ENCODE measurements at regions not wholly inside any gene's neighbourhood (a gene's known extent, or its start where the extent isn't known, plus 50 kb on each side); places are given as distances from the start of the nearest gene placed in this dataset.

DNA sequence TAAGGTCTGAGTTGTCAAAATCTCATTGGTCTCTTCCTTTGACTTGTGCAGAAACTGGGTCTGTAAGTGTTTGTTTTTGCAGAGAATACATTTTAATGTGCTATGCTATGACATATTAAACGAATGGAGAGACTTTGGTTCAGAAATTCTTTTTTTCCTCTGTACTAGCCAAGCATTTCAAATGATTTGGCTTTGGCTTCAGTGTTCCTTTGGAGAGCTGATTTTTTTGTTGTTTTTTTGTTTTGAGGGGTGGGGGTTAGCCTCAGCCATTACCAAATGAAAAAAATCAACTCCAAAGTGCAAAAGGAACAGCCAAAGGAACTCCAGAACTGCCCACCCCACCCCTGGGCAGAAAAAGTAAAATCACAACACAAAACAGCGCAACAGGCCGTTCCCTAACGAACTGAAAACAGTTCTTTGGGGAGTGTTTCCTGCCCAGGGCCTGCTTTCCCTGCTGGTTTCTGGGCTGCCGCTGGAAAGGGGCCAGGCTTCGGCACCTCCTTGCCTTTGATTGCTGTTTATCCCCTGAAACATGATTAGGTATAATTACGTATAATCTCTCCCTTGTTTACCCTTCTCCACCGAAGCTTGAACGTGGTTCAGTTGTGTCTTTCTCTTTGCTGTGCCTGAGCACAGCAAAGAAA, 57.6 kb upstream of the NEO1 start:
- Histone ChIP-seq H4K20me1 (ENCODE audit: control insufficient read depth, insufficient read depth, insufficient read length) (no peaks in the 10 kb centered on the region), H3K9ac (ENCODE audit: extremely low read depth, insufficient read length, low read length) (no peak overlapping the region), H3K18ac (ENCODE audit: insufficient read length, low read depth, low read length) (no peak overlapping the region), H2BK120ac (ENCODE audit: low read depth, low read length, poor library complexity, severe bottlenecking) (no peak overlapping the region), H4K91ac (ENCODE audit: insufficient read length, low read depth, low read length) (no peak overlapping the region), H2AFZ (ENCODE audit: low read length) (no peak overlapping the region), H3K23me2 (ENCODE audit: insufficient read length, low read depth, low read length, poor library complexity, severe bottlenecking) (no peaks in the 10 kb centered on the region), H2AK5ac (ENCODE audit: insufficient read length, low read length) (no peak overlapping the region), H3T11ph (ENCODE audit: low read length) (no peak overlapping the region), H3K27me3 (ENCODE audit: insufficient read depth, low read length) (no peaks in the 10 kb centered on the region), H2BK20ac (ENCODE audit: low read depth, low read length, poor library complexity, severe bottlenecking) (no peak overlapping the region), H3K14ac (ENCODE audit: insufficient read depth, low read length) (no peak overlapping the region), H2BK12ac (ENCODE audit: insufficient read length, low read depth, low read length) (no peak overlapping the region), H3K56ac (ENCODE audit: insufficient read length, low read depth, low read length) (no peak overlapping the region), H3K9me3 (ENCODE audit: control insufficient read depth, low read depth, low read length) (no peaks in the 10 kb centered on the region), H3K23ac (ENCODE audit: insufficient read length, low read depth, low read length) (no peak overlapping the region), H3K79me2 (ENCODE audit: insufficient read depth, low read length) (no peaks in the 10 kb centered on the region), H4K5ac (ENCODE audit: insufficient read length, low read depth, low read length) (no peak overlapping the region), H3K27ac (ENCODE audit: insufficient read length, low read depth, low read length) (no peak overlapping the region), H3K79me1 (ENCODE audit: insufficient read depth, low read depth, low read length, poor library complexity, severe bottlenecking) (no peaks in the 10 kb centered on the region), H2BK5ac (ENCODE audit: insufficient read length, low read length) (no peak overlapping the region), H4K8ac (replicated peaks; ENCODE audit: insufficient read length, low read depth, low read length) (no peak overlapping the region), H3K4ac (ENCODE audit: low read depth, low read length) (no peak overlapping the region), H3K4me2 (ENCODE audit: insufficient read depth, insufficient read length, low read length) (no peak overlapping the region), H2BK15ac (ENCODE audit: low read depth, low read length) (no peak overlapping the region), H3K4me1 (ENCODE audit: insufficient read depth, low read length) (no peaks in the 10 kb centered on the region)
- no peak overlapping the region for H3K4me3 Mint-ChIP-seq
- peaks cover 0 to 5% of the 10 kb centered on the region in 2 experiments; a peak in 2 of 4 replicates for H3K4me1 Mint-ChIP-seq
- no CpG with 5 or more reads among the region's 9 CpGs for WGBS (ENCODE audit: extremely low coverage, insufficient read length, low lambda C conversion rate)
- TF ChIP-seq, protein P1, sequence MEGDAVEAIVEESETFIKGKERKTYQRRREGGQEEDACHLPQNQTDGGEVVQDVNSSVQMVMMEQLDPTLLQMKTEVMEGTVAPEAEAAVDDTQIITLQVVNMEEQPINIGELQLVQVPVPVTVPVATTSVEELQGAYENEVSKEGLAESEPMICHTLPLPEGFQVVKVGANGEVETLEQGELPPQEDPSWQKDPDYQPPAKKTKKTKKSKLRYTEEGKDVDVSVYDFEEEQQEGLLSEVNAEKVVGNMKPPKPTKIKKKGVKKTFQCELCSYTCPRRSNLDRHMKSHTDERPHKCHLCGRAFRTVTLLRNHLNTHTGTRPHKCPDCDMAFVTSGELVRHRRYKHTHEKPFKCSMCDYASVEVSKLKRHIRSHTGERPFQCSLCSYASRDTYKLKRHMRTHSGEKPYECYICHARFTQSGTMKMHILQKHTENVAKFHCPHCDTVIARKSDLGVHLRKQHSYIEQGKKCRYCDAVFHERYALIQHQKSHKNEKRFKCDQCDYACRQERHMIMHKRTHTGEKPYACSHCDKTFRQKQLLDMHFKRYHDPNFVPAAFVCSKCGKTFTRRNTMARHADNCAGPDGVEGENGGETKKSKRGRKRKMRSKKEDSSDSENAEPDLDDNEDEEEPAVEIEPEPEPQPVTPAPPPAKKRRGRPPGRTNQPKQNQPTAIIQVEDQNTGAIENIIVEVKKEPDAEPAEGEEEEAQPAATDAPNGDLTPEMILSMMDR (conservative IDR thresholded peaks at IDR 0.05): no peak
- no peaks in the 10 kb centered on the region for H3K27me3 Mint-ChIP-seq (ENCODE audit: low read depth)
- no peaks in the 10 kb centered on the region for H3K9me3 Mint-ChIP-seq
- DNase-seq: no peak
- no peak overlapping the region for H3K27ac Mint-ChIP-seq
- no peaks in the 10 kb centered on the region for H3K36me3 Mint-ChIP-seq (ENCODE audit: insufficient read depth in 1 of 3, low read depth in 3 of 3)
